Loucy (cell line): ENCODE measurements at regions not wholly inside any gene's neighbourhood (a gene's known extent, or its start where the extent isn't known, plus 50 kb on each side); places are given as distances from the start of the nearest gene placed in this dataset.

Source experiments
- H2AFZ ChIP-seq: fragments of 200-600 bp; sonication (generic); 2 replicates; pipeline ENCODE4 v1.6.0; 2016; ENCODE audit warnings: antibody characterized with exemption, mild to moderate bottlenecking, low read length, moderate library complexity
- H3F3A ChIP-seq: fragments of 200-600 bp; 2 replicates; pipeline ENCODE4 v1.6.0; 2016; ENCODE audit warnings: antibody characterized with exemption, low read depth, mild to moderate bottlenecking
- H3K27me3 ChIP-seq: fragments of 200-600 bp; sonication (generic); 2 replicates; pipeline ENCODE4 v1.6.1; 2014; ENCODE audit warnings: low read length, mild to moderate bottlenecking; ENCODE audit not compliant: insufficient read depth, poor library complexity, severe bottlenecking
- H3K36me3 ChIP-seq: fragments of 200-600 bp; sonication (generic); 2 replicates; pipeline ENCODE4 v1.6.1; 2016; ENCODE audit warnings: low read length; ENCODE audit not compliant: insufficient read depth
- H3K4me1 ChIP-seq: fragments of 200-600 bp; sonication (generic); 2 replicates; pipeline ENCODE4 v1.5.1; 2014; ENCODE audit warnings: low read length, mild to moderate bottlenecking; ENCODE audit not compliant: insufficient read depth, poor library complexity, severe bottlenecking
- H3K4me2 ChIP-seq: fragments of 200-600 bp; sonication (generic); 2 replicates; pipeline ENCODE4 v1.6.0; 2014; ENCODE audit warnings: antibody characterized with exemption, low read length, low read depth, mild to moderate bottlenecking; ENCODE audit not compliant: poor library complexity, severe bottlenecking
- H3K4me3 ChIP-seq: fragments of 200-600 bp; sonication (generic); 2 replicates; pipeline ENCODE4 v1.5.1; 2014; ENCODE audit warnings: low read length, mild to moderate bottlenecking, mixed read lengths; ENCODE audit not compliant: poor library complexity, severe bottlenecking
- H3K79me2 ChIP-seq: fragments of 200-600 bp; sonication (generic); 2 replicates; pipeline ENCODE4 v1.6.1; 2014; ENCODE audit warnings: low read length; ENCODE audit not compliant: insufficient read depth
- H3K9ac ChIP-seq: fragments of 200-600 bp; sonication (generic); 2 replicates; pipeline ENCODE4 v1.6.0; 2014; ENCODE audit warnings: mild to moderate bottlenecking, low read depth, low read length, moderate library complexity; ENCODE audit not compliant: poor library complexity, severe bottlenecking
- H3K9me2 ChIP-seq: fragments of 200-600 bp; sonication (generic); replicated peaks from 2 replicates; pipeline ENCODE4 v1.6.1; 2016; ENCODE audit warnings: low read depth, low read length, mixed read lengths
- H3K9me3 ChIP-seq: fragments of 200-600 bp; sonication (generic); 2 replicates; pipeline ENCODE4 v1.6.1; 2014; ENCODE audit warnings: mild to moderate bottlenecking, antibody characterized with exemption, low read length, low read depth; ENCODE audit not compliant: insufficient read depth
- H4K20me1 ChIP-seq: fragments of 200-600 bp; sonication (generic); 2 replicates; pipeline ENCODE4 v1.6.0; 2014; ENCODE audit warnings: antibody characterized with exemption, low read length, mild to moderate bottlenecking; ENCODE audit not compliant: insufficient read depth, poor library complexity, severe bottlenecking
- CTCF ChIP-seq: fragments of 200-600 bp; sonication (generic); conservative IDR thresholded peaks from 2 replicates; pipeline ENCODE4 v1.5.1; 2014; ENCODE audit warnings: mild to moderate bottlenecking, antibody characterized with exemption, low read length
- EZH2phosphoT487 ChIP-seq: fragments of 200-600 bp; IDR thresholded peaks from 2 replicates; pipeline ENCODE4 v1.6.1; 2018; ENCODE audit warnings: antibody characterized with exemption, mild to moderate bottlenecking, moderate library complexity, borderline replicate concordance

DNA sequence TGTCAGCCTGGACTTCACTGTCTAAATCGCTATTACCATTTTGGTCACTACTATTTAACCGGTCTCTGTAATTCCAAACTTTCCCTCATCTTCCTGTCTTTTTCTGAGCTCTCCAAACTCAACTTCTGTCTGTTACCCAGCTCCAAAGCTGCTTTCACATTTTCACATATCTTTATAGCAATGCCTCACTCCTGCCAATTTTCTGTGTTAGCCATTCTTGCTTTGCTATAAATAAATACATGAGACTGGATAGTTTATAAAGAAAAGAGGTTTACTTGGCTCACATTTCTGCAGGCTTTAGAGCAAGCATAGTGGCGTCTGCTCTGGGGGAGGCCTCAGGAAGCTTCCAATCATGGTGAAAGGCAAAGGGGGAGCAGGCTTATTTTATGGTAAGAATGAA, 368.3 kb upstream of the GNPDA2 start:
- Histone ChIP-seq H3K27me3 (no peaks in the 10 kb centered on the region), H3K9me3 (no peaks in the 10 kb centered on the region)

DNA sequence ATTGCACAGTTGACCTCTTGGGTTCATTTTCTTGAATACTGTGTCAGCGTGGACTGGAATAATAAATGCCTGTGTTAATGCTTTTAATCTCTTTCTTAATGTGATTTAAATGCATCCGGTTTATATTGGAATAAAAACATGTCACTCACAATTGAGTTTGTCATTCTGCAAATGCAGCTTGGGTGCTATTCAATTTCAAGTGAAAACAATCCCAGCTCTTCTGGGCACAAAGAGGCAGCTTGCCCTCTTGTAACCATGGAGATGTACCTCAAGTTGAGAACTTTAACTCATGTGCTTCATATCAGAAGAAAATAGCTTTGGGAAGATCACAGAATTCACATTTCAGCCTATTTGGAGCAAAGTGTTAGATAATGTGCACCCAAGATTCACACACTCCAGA, 355.7 kb upstream of the GNPDA2 start:
- H3K4me1 ChIP-seq, result no peaks in the 10 kb centered on the region
- H3K4me3 ChIP-seq, result no peak overlapping the region
- no peaks in the 10 kb centered on the region for H3K9me3 ChIP-seq

More for the DNA sequence above, 368.3 kb upstream of the GNPDA2 start:
- no peak overlapping the region for H3K4me3 ChIP-seq
- no peak for TF ChIP-seq CTCF
- no peak for TF ChIP-seq EZH2phosphoT487
- H3K9ac ChIP-seq, result no peak overlapping the region
- H3K9me2 ChIP-seq, result 0 out of 2 replicates have a peak, but pooled peaks cover 3% of the 10 kb centered on the region
- H3K36me3 ChIP-seq, result no peaks in the 10 kb centered on the region
- H4K20me1 ChIP-seq, result no peaks in the 10 kb centered on the region
- H3K4me1 ChIP-seq, result no peaks in the 10 kb centered on the region
- no peak overlapping the region for H3K4me2 ChIP-seq
- no peak overlapping the region for H2AFZ ChIP-seq
- no peaks in the 10 kb centered on the region for H3K79me2 ChIP-seq
- H3F3A ChIP-seq, result no peaks in the 10 kb centered on the region

DNA sequence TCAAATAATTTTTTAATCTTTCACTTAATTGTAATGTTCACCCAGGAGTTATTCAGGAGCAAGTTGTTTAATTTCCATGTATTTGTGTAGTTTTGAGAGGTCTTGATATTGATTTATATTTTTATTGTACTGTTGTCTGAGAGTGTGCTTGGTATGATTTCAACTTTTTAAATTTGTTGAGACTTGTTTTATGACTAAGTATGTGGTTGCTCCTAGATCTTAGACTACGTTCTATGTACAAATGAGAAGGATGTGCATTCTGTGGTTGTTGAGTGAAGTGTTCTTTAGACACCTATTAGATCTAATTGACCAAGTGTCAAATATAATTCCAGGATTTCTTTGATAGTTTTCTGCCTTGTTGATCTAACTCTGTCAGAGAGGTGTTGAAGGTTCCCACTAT, 353.3 kb upstream of the GNPDA2 start:
- no peak overlapping the region for H2AFZ ChIP-seq
- no peaks in the 10 kb centered on the region for H3K79me2 ChIP-seq
- H3K9me3 ChIP-seq, result no peaks in the 10 kb centered on the region
- no peak overlapping the region for H3K4me2 ChIP-seq
- H3F3A ChIP-seq, result no peaks in the 10 kb centered on the region
- no peaks in the 10 kb centered on the region for H3K9me2 ChIP-seq
- H4K20me1 ChIP-seq, result no peaks in the 10 kb centered on the region
- no peak overlapping the region for H3K4me3 ChIP-seq
- H3K9ac ChIP-seq, result no peak overlapping the region
- H3K27me3 ChIP-seq, result no peaks in the 10 kb centered on the region
- no peaks in the 10 kb centered on the region for H3K36me3 ChIP-seq
- TF ChIP-seq CTCF (no peak), EZH2phosphoT487 (no peak)
- H3K4me1 ChIP-seq, result no peaks in the 10 kb centered on the region

More for the DNA sequence above, 355.7 kb upstream of the GNPDA2 start:
- Histone ChIP-seq H3K4me2 (no peak overlapping the region), H2AFZ (no peak overlapping the region), H3K36me3 (no peaks in the 10 kb centered on the region), H4K20me1 (no peaks in the 10 kb centered on the region), H3K27me3 (no peaks in the 10 kb centered on the region), H3K79me2 (no peaks in the 10 kb centered on the region), H3K9ac (no peak overlapping the region), H3F3A (no peaks in the 10 kb centered on the region), H3K9me2 (no peaks in the 10 kb centered on the region)
- no peak for TF ChIP-seq EZH2phosphoT487
- no peak for TF ChIP-seq CTCF
